ENCODE measurements at regions not wholly inside any gene's neighbourhood (a gene's known extent, or its start where the extent isn't known, plus 50 kb on each side); places are given as distances from the start of the nearest gene placed in this dataset.
"Not testable (repeated sequence)": the region's sequence is repeated elsewhere in the genome, so short reads cannot be mapped to it uniquely, and the experiment has no call there.

GRCh38 chr16:86075488-86075785 is 176.5 kb downstream of the IRF8 start:
- ATAC-seq (no peak), DNase-seq (no peak)

GRCh38 chr16:86075839-86076440 is 177.0 kb downstream of the IRF8 start:
- ATAC-seq (no peak), DNase-seq (no peak)

- ATAC-seq, result no peak
Observed at GRCh38 chr16:86076606-86077005, 177.6 kb downstream of the IRF8 start.

GRCh38 chr16:86077243-86077940 is 178.4 kb downstream of the IRF8 start:
- DNase-seq (no peak), ATAC-seq (no peak)

More at GRCh38 chr16:86076606-86077005, 177.6 kb downstream of the IRF8 start:
- DNase-seq, result no peak

- ATAC-seq, result no peak
- no peak for DNase-seq
Observed at GRCh38 chr16:86078121-86078600, 179.2 kb downstream of the IRF8 start.

GRCh38 chr16:86078711-86079110 is 179.7 kb downstream of the IRF8 start:
- not testable (repeated sequence) for ATAC-seq, DNase-seq

GRCh38 chr16:86079255-86079885 is 180.4 kb downstream of the IRF8 start:
- DNase-seq, result no peak
- ATAC-seq, result no peak

GRCh38 chr16:86080131-86080875 is 181.3 kb downstream of the IRF8 start:
- no peak for DNase-seq
- ATAC-seq, result no peak

- ATAC-seq (no peak), DNase-seq (no peak)
Observed at GRCh38 chr16:86080982-86081381, 182.0 kb downstream of the IRF8 start.

GRCh38 chr16:86082418-86083030 is 183.6 kb downstream of the IRF8 start:
- no peak for ATAC-seq

GRCh38 chr16:86083382-86084002 is 184.5 kb downstream of the IRF8 start:
- ATAC-seq (no peak), DNase-seq (no peak)

More at GRCh38 chr16:86082418-86083030, 183.6 kb downstream of the IRF8 start:
- no peak for DNase-seq

GRCh38 chr16:86085161-86085611 is 186.2 kb downstream of the IRF8 start:
- DNase-seq (no peak), ATAC-seq (no peak)

GRCh38 chr16:86085795-86086194 is 186.8 kb downstream of the IRF8 start:
- DNase-seq (no peak), ATAC-seq (no peak)

GRCh38 chr16:86086471-86086870 is 187.5 kb downstream of the IRF8 start:
- no peak for ATAC-seq

GRCh38 chr16:86087011-86087895 is 188.3 kb downstream of the IRF8 start:
- DNase-seq (no peak), ATAC-seq (no peak)

More at GRCh38 chr16:86086471-86086870, 187.5 kb downstream of the IRF8 start:
- no peak for DNase-seq

GRCh38 chr16:86087896-86088230 is 188.9 kb downstream of the IRF8 start:
- no peak for ATAC-seq
- no peak for DNase-seq

- ATAC-seq, result no peak
- DNase-seq, result no peak
Observed at GRCh38 chr16:86088287-86088686, 189.3 kb downstream of the IRF8 start.

GRCh38 chr16:86088816-86089215 is 189.9 kb downstream of the IRF8 start:
- ATAC-seq (no peak), DNase-seq (no peak)

- ATAC-seq, result no peak
- no peak for DNase-seq
Observed at GRCh38 chr16:86089334-86089900, 190.5 kb downstream of the IRF8 start.

GRCh38 chr16:86089991-86090390 is 191.0 kb downstream of the IRF8 start:
- DNase-seq (no peak), ATAC-seq (no peak)
